ENCODE measurements at regions not wholly inside any gene's neighbourhood (a gene's known extent, or its start where the extent isn't known, plus 50 kb on each side); places are given as distances from the start of the nearest gene placed in this dataset.

GRCh38 chr15:34646918-34647317 is 63.5 kb upstream of the GOLGA8B start:
- TF ChIP-seq, protein P1, sequence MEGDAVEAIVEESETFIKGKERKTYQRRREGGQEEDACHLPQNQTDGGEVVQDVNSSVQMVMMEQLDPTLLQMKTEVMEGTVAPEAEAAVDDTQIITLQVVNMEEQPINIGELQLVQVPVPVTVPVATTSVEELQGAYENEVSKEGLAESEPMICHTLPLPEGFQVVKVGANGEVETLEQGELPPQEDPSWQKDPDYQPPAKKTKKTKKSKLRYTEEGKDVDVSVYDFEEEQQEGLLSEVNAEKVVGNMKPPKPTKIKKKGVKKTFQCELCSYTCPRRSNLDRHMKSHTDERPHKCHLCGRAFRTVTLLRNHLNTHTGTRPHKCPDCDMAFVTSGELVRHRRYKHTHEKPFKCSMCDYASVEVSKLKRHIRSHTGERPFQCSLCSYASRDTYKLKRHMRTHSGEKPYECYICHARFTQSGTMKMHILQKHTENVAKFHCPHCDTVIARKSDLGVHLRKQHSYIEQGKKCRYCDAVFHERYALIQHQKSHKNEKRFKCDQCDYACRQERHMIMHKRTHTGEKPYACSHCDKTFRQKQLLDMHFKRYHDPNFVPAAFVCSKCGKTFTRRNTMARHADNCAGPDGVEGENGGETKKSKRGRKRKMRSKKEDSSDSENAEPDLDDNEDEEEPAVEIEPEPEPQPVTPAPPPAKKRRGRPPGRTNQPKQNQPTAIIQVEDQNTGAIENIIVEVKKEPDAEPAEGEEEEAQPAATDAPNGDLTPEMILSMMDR (IDR thresholded peaks at IDR 0.05), result no peak
- Mint-ChIP-seq H3K36me3 (ENCODE audit: unreplicated experiment) (no peaks in the 10 kb centered on the region), H3K9me3 (ENCODE audit: unreplicated experiment) (peaks cover 8% of the 10 kb centered on the region), H3K27ac (ENCODE audit: unreplicated experiment) (no peak overlapping the region), H3K27me3 (ENCODE audit: unreplicated experiment) (peaks cover 2% of the 10 kb centered on the region), H3K4me1 (ENCODE audit: unreplicated experiment) (peaks cover 12% of the 10 kb centered on the region), H3K4me3 (ENCODE audit: unreplicated experiment) (no peak overlapping the region)
- no peak for DNase-seq (ENCODE audit: extremely low spot score, unreplicated experiment)

DNA sequence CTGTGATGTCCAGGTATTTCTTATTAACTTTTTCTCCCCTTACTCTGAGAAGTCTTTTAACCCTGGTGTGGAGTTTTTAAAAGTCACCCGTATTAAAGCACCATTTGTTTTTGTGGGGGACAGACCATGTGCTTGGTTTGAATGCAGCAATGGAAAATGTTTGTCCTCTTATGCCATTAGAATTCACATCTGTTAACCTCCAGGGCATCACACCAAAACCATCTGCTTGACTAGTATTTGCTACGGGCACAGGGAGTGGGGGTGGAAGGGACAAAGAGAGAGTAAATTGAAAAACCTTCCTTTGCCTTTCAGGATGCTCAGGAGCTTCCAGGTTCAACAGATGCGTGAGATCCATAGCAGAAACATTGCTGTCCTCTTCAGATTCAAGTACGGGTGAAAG is 61.4 kb upstream of the GOLGA8B start:
- TF ChIP-seq, protein P1 (IDR thresholded peaks at IDR 0.05), result no peak
- H3K4me3 Mint-ChIP-seq (ENCODE audit: unreplicated experiment), result no peak overlapping the region
- peaks cover 8% of the 10 kb centered on the region for H3K9me3 Mint-ChIP-seq (ENCODE audit: unreplicated experiment)
- no peak overlapping the region for H3K27ac Mint-ChIP-seq (ENCODE audit: unreplicated experiment)
- H3K36me3 Mint-ChIP-seq (ENCODE audit: unreplicated experiment), result no peaks in the 10 kb centered on the region
- peaks cover 9% of the 10 kb centered on the region for H3K4me1 Mint-ChIP-seq (ENCODE audit: unreplicated experiment)
- no peak for DNase-seq (ENCODE audit: extremely low spot score, unreplicated experiment)
- peaks cover 2% of the 10 kb centered on the region for H3K27me3 Mint-ChIP-seq (ENCODE audit: unreplicated experiment)

DNA sequence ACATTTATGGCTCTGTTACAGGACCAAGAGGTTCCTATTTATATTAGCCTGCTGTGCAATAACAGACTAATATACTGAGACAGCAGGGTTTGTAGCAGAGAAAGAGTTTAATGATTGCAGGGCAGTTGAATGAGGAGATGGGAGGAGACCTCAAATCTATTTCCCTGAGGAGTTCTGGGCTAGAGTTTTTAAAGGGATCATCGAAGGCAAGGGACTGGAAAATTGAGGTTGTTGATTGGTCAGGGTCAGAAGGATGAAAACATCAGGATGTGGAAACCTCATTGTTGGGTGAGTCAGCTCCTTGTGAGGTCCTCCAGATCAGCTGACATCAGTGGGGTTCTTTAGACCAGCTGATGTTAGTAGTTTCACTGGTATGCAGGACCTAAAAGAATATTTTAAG is 60.6 kb upstream of the GOLGA8B start:
- no peak overlapping the region for H3K27ac Mint-ChIP-seq (ENCODE audit: unreplicated experiment)
- no peak for DNase-seq (ENCODE audit: extremely low spot score, unreplicated experiment)
- TF ChIP-seq, protein P1 (IDR thresholded peaks at IDR 0.05), result no peak
- H3K36me3 Mint-ChIP-seq (ENCODE audit: unreplicated experiment), result no peaks in the 10 kb centered on the region
- peaks cover 8% of the 10 kb centered on the region for H3K9me3 Mint-ChIP-seq (ENCODE audit: unreplicated experiment)
- peaks cover 2% of the 10 kb centered on the region for H3K27me3 Mint-ChIP-seq (ENCODE audit: unreplicated experiment)
- H3K4me3 Mint-ChIP-seq (ENCODE audit: unreplicated experiment), result no peak overlapping the region
- H3K4me1 Mint-ChIP-seq (ENCODE audit: unreplicated experiment), result peaks cover 9% of the 10 kb centered on the region

DNA sequence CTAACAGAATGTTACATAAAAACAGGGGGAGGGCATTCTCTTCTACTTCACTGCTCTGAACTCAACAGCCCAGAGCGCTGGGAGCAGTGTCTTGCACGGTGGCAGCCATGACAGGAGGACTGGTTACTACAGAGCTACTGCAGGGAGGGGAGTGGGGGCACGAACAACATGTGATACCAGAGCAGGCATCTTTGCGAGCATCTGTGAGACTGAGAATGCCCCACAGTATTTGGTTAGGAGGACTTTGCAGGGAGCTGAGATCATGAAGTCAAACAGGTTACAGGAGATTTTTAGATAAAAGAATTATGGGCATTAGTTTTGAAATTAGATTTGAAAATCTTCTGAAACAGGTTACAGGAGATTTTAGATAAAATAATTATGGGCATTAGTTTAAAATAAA is 58.8 kb upstream of the GOLGA8B start:
- H3K4me3 Mint-ChIP-seq (ENCODE audit: unreplicated experiment), result no peak overlapping the region
- TF ChIP-seq, protein P1 (IDR thresholded peaks at IDR 0.05), result no peak
- H3K9me3 Mint-ChIP-seq (ENCODE audit: unreplicated experiment), result peaks cover 8% of the 10 kb centered on the region
- no peak for DNase-seq (ENCODE audit: extremely low spot score, unreplicated experiment)
- no peaks in the 10 kb centered on the region for H3K36me3 Mint-ChIP-seq (ENCODE audit: unreplicated experiment)
- H3K27ac Mint-ChIP-seq (ENCODE audit: unreplicated experiment), result no peak overlapping the region
- peaks cover 2% of the 10 kb centered on the region for H3K27me3 Mint-ChIP-seq (ENCODE audit: unreplicated experiment)
- H3K4me1 Mint-ChIP-seq (ENCODE audit: unreplicated experiment), result peaks cover 9% of the 10 kb centered on the region

DNA sequence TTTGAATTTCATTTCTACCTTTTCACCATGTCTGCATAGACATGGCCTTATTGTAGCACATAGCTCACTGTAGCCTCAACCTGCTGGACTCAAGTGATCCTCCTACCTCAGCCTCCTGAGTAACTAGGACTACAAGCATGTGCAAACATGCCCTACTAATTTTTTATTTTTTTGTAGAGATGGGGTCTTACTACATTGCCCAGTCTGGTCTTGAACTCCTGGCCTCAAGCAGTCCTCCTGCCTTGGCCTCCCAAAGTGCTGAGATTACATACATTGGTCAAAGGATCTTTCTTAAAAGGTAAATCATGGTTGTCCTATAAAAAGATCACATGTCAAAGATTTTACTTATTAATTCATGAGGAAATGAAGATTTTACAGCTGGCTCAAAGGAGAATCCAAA is 57.2 kb upstream of the GOLGA8B start:
- Mint-ChIP-seq H3K27me3 (ENCODE audit: unreplicated experiment) (peaks cover 4% of the 10 kb centered on the region), H3K27ac (ENCODE audit: unreplicated experiment) (no peak overlapping the region), H3K4me3 (ENCODE audit: unreplicated experiment) (no peak overlapping the region), H3K36me3 (ENCODE audit: unreplicated experiment) (no peaks in the 10 kb centered on the region), H3K4me1 (ENCODE audit: unreplicated experiment) (peaks cover 9% of the 10 kb centered on the region), H3K9me3 (ENCODE audit: unreplicated experiment) (peaks cover 8% of the 10 kb centered on the region)
- DNase-seq (ENCODE audit: extremely low spot score, unreplicated experiment), result no peak
- TF ChIP-seq, protein P1 (IDR thresholded peaks at IDR 0.05), result no peak
